ENCODE measurements at regions not wholly inside any gene's neighbourhood (a gene's known extent, or its start where the extent isn't known, plus 50 kb on each side); places are given as distances from the start of the nearest gene placed in this dataset.
"Not testable (repeated sequence)": the region's sequence is repeated elsewhere in the genome, so short reads cannot be mapped to it uniquely, and the experiment has no call there.

DNA sequence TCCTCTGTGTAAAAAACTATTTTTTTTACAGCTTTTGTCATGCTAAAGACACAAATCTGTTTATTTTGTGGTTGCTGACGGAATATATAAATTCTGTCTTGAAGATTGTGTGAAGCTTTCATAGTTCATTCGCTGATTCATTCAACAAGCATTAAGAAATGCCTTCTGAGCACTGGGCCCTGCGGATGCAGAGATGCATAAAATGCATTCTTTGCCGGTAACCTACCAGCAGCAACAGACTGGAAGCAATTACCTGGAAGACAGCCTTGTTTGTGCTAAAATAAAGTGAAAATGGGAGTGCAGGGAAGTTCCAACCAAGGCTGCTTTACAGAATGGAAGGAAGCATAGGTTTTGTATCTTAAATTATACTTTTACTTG, 119.7 kb downstream of the PMAIP1 start:
- H4K20me1 ChIP-seq (ENCODE audit: control insufficient read depth, insufficient read depth) = no peaks in the 10 kb centered on the region
- intact Hi-C loops (cut with micrococcal nuclease; ENCODE audit: unreplicated experiment) = no loop called here
- ATAC-seq = no peak

DNA sequence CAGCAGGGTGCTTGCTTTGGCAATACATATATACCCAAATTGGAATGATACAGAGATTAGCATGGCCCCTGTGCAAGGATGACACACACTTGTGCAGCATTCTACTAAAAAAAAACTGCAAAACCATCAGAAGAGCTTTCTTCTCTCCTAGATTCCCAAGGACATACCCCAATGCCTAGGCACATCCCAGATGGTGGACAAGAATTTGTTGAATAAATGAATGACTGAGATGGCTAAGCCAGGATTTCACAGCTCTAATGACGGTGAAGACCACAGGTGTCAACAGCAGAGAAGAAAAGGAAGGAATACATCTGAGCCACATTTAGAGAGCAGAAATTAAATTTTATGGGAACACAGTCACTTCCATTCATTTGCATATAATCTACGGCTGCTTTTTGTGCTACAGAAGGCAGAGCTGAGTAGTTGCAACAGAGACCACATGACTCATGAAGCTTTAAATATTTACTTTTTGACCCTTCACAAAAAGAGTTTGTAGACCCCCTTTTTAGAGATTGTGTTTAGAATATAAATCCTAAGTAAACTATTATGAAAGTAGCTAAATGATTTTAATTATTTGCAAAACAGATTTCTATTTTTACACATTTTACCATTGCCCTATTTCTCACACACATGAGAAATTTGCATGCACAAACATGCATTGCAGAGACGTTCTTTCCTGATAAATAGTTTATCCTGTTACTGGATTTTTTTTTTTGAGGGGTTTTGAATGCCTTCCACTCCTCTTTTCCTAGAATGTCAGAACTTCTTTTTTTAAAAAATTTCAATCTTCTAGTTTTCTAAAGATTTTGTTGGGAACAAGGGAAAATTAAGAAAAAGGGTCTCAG, 119.0 kb downstream of the PMAIP1 start:
- no peak overlapping the region for H3K4me2 ChIP-seq (ENCODE audit: control insufficient read depth, insufficient read depth)
- FAIRE-seq = no peak
- intact Hi-C loops (cut with micrococcal nuclease; ENCODE audit: unreplicated experiment) (no loop called here), in situ Hi-C loops (cut with MboI) (no loop called here)
- no peaks in the 10 kb centered on the region; the same call in 2 of the 3 replicates for H3K9me3 ChIP-seq (replicated peaks; ENCODE audit: control insufficient read depth, insufficient read depth, low read length)
- H3K36me3 ChIP-seq (ENCODE audit: control insufficient read depth in 2 of 2, insufficient read depth in 2 of 2, low read length in 1 of 2) = no peaks in the 10 kb centered on the region
- no peaks in the 10 kb centered on the region for H4K20me1 ChIP-seq (ENCODE audit: control insufficient read depth, insufficient read depth)
- SMC1A ChIA-PET (ENCODE audit: uncharacterized antibody, unreplicated experiment) = interaction anchor here (1.0 kb wide), 1 partner anchor 22 kb away, joined by 3 read pairs; no protein-coding TSS in a partner anchor
- H3K79me2 ChIP-seq (ENCODE audit: control insufficient read depth, insufficient read depth, low read length) = no peaks in the 10 kb centered on the region
- H3K9ac ChIP-seq (ENCODE audit: control insufficient read depth, insufficient read depth, low read length) = no peak overlapping the region
- CTCF ChIA-PET = interaction anchor here (1.2 to 2.4 kb wide), 2 partner anchors 23 to 108 kb away, joined by 3 to 8 read pairs; no protein-coding TSS in a partner anchor
- 0% methylated on average over 3 of the region's 3 CpGs for WGBS (ENCODE audit: insufficient coverage, insufficient replicate concordance, low lambda C conversion rate, missing lambda C conversion rate)
- H2AFZ ChIP-seq (ENCODE audit: control insufficient read depth, low read depth, low read length) = no peak overlapping the region
- ATAC-seq = no peak
- no peak overlapping the region for H3K4me3 ChIP-seq
- H3K4me1 ChIP-seq (ENCODE audit: control insufficient read depth, insufficient read depth, low read length) = no peaks in the 10 kb centered on the region
- H3K27ac ChIP-seq (ENCODE audit: control insufficient read depth, insufficient read depth) = no peak overlapping the region
- no TSS peak for BruUV-seq (replicated peaks)
- TF ChIP-seq EGR1 (IDR thresholded peaks at IDR 0.05; ENCODE audit: borderline replicate concordance in 1 of 2, low read depth in 2 of 2, low read length in 2 of 2) (no peak), RELA (IDR thresholded peaks at IDR 0.05; ENCODE audit: borderline replicate concordance, partially characterized antibody) (no peak), POLR2AphosphoS5 (IDR thresholded peaks at IDR 0.05; ENCODE audit: low read length) (no peak), KAT2A (conservative IDR thresholded peaks at IDR 0.05; ENCODE audit: control insufficient read depth, low read depth, low read length) (no peak)
- no peaks in the 10 kb centered on the region for H3K27me3 ChIP-seq (replicated peaks in 1 of 2; ENCODE audit: control insufficient read depth in 2 of 2, insufficient read depth in 2 of 2, low read length in 1 of 2)
- RAD21 ChIA-PET (ENCODE audit: unreplicated experiment) = no interaction called here
- POLR2A ChIA-PET = interaction anchor here (0.8 kb wide), 1 partner anchor 27 kb away, joined by 3 read pairs; no protein-coding TSS in a partner anchor
- no peak for DNase-seq (ENCODE audit: low read depth, low spot score)

More for the DNA sequence above, 119.7 kb downstream of the PMAIP1 start:
- Histone ChIP-seq H3K4me1 (ENCODE audit: control insufficient read depth, insufficient read depth, low read length) (no peaks in the 10 kb centered on the region), H3K9me3 (replicated peaks; ENCODE audit: control insufficient read depth, insufficient read depth, low read length) (no peaks in the 10 kb centered on the region; the same call in 2 of the 3 replicates), H3K79me2 (ENCODE audit: control insufficient read depth, insufficient read depth, low read length) (no peaks in the 10 kb centered on the region), H3K4me2 (ENCODE audit: control insufficient read depth, insufficient read depth) (no peak overlapping the region), H3K36me3 (ENCODE audit: control insufficient read depth in 2 of 2, insufficient read depth in 2 of 2, low read length in 1 of 2) (no peaks in the 10 kb centered on the region), H2AFZ (ENCODE audit: control insufficient read depth, low read depth, low read length) (no peak overlapping the region), H3K4me3 (no peak overlapping the region), H3K27ac (ENCODE audit: control insufficient read depth, insufficient read depth) (no peak overlapping the region), H3K27me3 (replicated peaks in 1 of 2; ENCODE audit: control insufficient read depth in 2 of 2, insufficient read depth in 2 of 2, low read length in 1 of 2) (no peaks in the 10 kb centered on the region), H3K9ac (ENCODE audit: control insufficient read depth, insufficient read depth, low read length) (no peak overlapping the region)
- WGBS (ENCODE audit: insufficient coverage, insufficient replicate concordance, low lambda C conversion rate, missing lambda C conversion rate) = 29% methylated on average over 4 of the region's 4 CpGs
- SMC1A ChIA-PET (ENCODE audit: uncharacterized antibody, unreplicated experiment) = interaction anchor here (1.5 kb wide), 1 partner anchor 25 kb away, joined by 7 read pairs; no protein-coding TSS in a partner anchor
- CTCF ChIA-PET = interaction anchor here (1.1 to 2.4 kb wide), 3 partner anchors 24 to 186 kb away, joined by 3 to 8 read pairs (median 3); no protein-coding TSS in a partner anchor
- no TSS peak for BruUV-seq (replicated peaks)
- in situ Hi-C loops (cut with MboI) = no loop called here
- DNase-seq (ENCODE audit: low read depth, low spot score) = no peak
- no peak for FAIRE-seq
- no peak for TF ChIP-seq TAF1 (IDR thresholded peaks at IDR 0.05; ENCODE audit: borderline replicate concordance, low read depth, low read length)
- POLR2A ChIA-PET = interaction anchor here (0.8 kb wide), 1 partner anchor 28 kb away, joined by 3 read pairs; no protein-coding TSS in a partner anchor
- RAD21 ChIA-PET (ENCODE audit: unreplicated experiment) = no interaction called here

DNA sequence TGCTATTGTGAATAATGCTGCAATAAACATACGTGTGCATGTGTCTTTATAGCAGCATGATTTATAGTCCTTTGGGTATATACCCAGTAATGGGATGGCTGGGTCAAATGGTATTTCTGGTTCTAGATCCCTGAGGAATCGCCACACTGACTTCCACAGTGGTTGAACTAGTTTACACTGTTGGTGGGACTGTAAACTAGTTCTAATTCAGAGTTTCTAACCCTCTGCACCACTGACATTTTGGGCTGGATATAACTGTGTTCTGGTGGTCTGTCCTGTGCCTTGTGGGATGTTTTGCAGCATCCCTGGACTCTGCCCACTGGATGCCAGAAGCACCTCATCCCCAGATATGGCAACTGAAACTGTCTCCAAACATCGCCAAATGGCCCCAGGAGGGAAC, 118.3 kb downstream of the PMAIP1 start:
- H3K27me3 ChIP-seq (replicated peaks in 1 of 2; ENCODE audit: control insufficient read depth in 2 of 2, insufficient read depth in 2 of 2, low read length in 1 of 2); POLR2A ChIA-PET; CTCF ChIA-PET; H3K4me3 ChIP-seq; FAIRE-seq; RAD21 ChIA-PET (ENCODE audit: unreplicated experiment); ATAC-seq; H4K20me1 ChIP-seq (ENCODE audit: control insufficient read depth, insufficient read depth); H3K4me1 ChIP-seq (ENCODE audit: control insufficient read depth, insufficient read depth, low read length); H3K79me2 ChIP-seq (ENCODE audit: control insufficient read depth, insufficient read depth, low read length); H3K4me2 ChIP-seq (ENCODE audit: control insufficient read depth, insufficient read depth); H3K9me3 ChIP-seq (replicated peaks; ENCODE audit: control insufficient read depth, insufficient read depth, low read length); in situ Hi-C loops (cut with MboI); H3K27ac ChIP-seq (ENCODE audit: control insufficient read depth, insufficient read depth); intact Hi-C loops (cut with micrococcal nuclease; ENCODE audit: unreplicated experiment); H3K36me3 ChIP-seq (ENCODE audit: control insufficient read depth in 2 of 2, insufficient read depth in 2 of 2, low read length in 1 of 2); BruUV-seq (replicated peaks); H3K9ac ChIP-seq (ENCODE audit: control insufficient read depth, insufficient read depth, low read length); DNase-seq (ENCODE audit: low read depth, low spot score); H2AFZ ChIP-seq (ENCODE audit: control insufficient read depth, low read depth, low read length): not testable (repeated sequence)
- SMC1A ChIA-PET (ENCODE audit: uncharacterized antibody, unreplicated experiment) = interaction anchor here (1.0 kb wide), 1 partner anchor 22 kb away, joined by 3 read pairs; no protein-coding TSS in a partner anchor
- WGBS (ENCODE audit: insufficient coverage, insufficient replicate concordance, low lambda C conversion rate, missing lambda C conversion rate) = 23% methylated on average over 2 of the region's 3 CpGs

All from GM12878 (cell line).